HEK293T (cell line): ENCODE measurements at regions not wholly inside any gene's neighbourhood (a gene's known extent, or its start where the extent isn't known, plus 50 kb on each side); places are given as distances from the start of the nearest gene placed in this dataset.

Source experiments
- ARNT ChIP-seq: fragments of 450-650 bp; IDR thresholded peaks from 2 replicates; pipeline ENCODE4 v1.6.1; 2017; ENCODE audit warnings: mild to moderate bottlenecking
- BHLHE40 ChIP-seq: fragments of 450-650 bp; IDR thresholded peaks from 2 replicates; pipeline ENCODE4 v1.6.1; 2016; ENCODE audit warnings: mild to moderate bottlenecking, moderate library complexity, borderline replicate concordance
- CTBP1 ChIP-seq: fragments of 450-650 bp; IDR thresholded peaks from 2 replicates; pipeline ENCODE4 v1.6.1; 2016; ENCODE audit warnings: borderline replicate concordance
- ELF4 ChIP-seq: fragments of 450-650 bp; IDR thresholded peaks from 2 replicates; pipeline ENCODE4 v1.6.1; 2017; ENCODE audit warnings: antibody characterized with exemption
- FOXK2 ChIP-seq: fragments of 450-650 bp; IDR thresholded peaks from 2 replicates; pipeline ENCODE4 v1.6.1; 2016; ENCODE audit warnings: mild to moderate bottlenecking
- FOXM1 ChIP-seq: fragments of 450-650 bp; IDR thresholded peaks from 2 replicates; pipeline ENCODE4 v1.6.1; 2017; ENCODE audit warnings: mild to moderate bottlenecking, borderline replicate concordance
- L3MBTL2 ChIP-seq: fragments of 450-650 bp; conservative IDR thresholded peaks from 2 replicates; pipeline ENCODE4 v1.6.1; 2016; ENCODE audit warnings: mild to moderate bottlenecking
- NFRKB ChIP-seq: fragments of 450-650 bp; IDR thresholded peaks from 2 replicates; pipeline ENCODE4 v1.6.1; 2016; ENCODE audit warnings: mild to moderate bottlenecking, moderate library complexity
- PKNOX1 ChIP-seq: fragments of 450-650 bp; IDR thresholded peaks from 2 replicates; pipeline ENCODE4 v1.6.1; 2016
- SP1 ChIP-seq: fragments of 450-650 bp; IDR thresholded peaks from 2 replicates; pipeline ENCODE4 v1.6.1; 2017
- SUZ12 ChIP-seq: fragments of 450-650 bp; IDR thresholded peaks from 2 replicates; pipeline ENCODE4 v1.6.1; 2016; ENCODE audit warnings: mild to moderate bottlenecking
- TARDBP ChIP-seq: fragments of 450-650 bp; IDR thresholded peaks from 2 replicates; pipeline ENCODE4 v1.6.1; 2016
- ZNF384 ChIP-seq: fragments of 450-650 bp; IDR thresholded peaks from 2 replicates; pipeline ENCODE4 v1.6.1; 2016

GRCh38 chr1:57712846-57713245 lies 289.0 kb upstream of the DAB1 start:
- TF ChIP-seq ELF4 = no peak
- no peak for TF ChIP-seq ZNF384
- no peak for TF ChIP-seq NFRKB
- no peak for TF ChIP-seq SUZ12
- TF ChIP-seq BHLHE40 = no peak
- no peak for TF ChIP-seq L3MBTL2
- no peak for TF ChIP-seq PKNOX1
- TF ChIP-seq TARDBP = no peak
- TF ChIP-seq SP1 = no peak
- no peak for TF ChIP-seq FOXK2
- TF ChIP-seq FOXM1 = no peak
- TF ChIP-seq CTBP1 = no peak
- no peak for TF ChIP-seq ARNT
